K562 (cell line): ENCODE measurements at regions not wholly inside any gene's neighbourhood (a gene's known extent, or its start where the extent isn't known, plus 50 kb on each side); places are given as distances from the start of the nearest gene placed in this dataset.

Experiments
- ELF4 ChIP-seq: fragments of 450-650 bp; formaldehyde crosslinking; IDR thresholded peaks from 2 replicates; pipeline ENCODE4 v1.4.0; 2022; ENCODE audit warnings: missing genetic modification characterization
- FOS ChIP-seq: IDR thresholded peaks from 3 replicates; pipeline ENCODE4 v1.6.1; 2011; ENCODE audit not compliant: insufficient read length; ENCODE audit errors: extremely low read depth
- KLF6 ChIP-seq: fragments of 250-450 bp; sonication (Bioruptor Pico); IDR thresholded peaks from 2 replicates; pipeline ENCODE4 v1.4.0; 2020; ENCODE audit warnings: mild to moderate bottlenecking, moderate library complexity, borderline replicate concordance
- POLR2A ChIP-seq: fragments of 450-650 bp; conservative IDR thresholded peaks from 2 replicates; pipeline ENCODE4 v1.6.1; 2016
- SMC3 ChIP-seq: conservative IDR thresholded peaks from 2 replicates; pipeline ENCODE4 v1.6.1; 2011; ENCODE audit warnings: low read depth, low read length, improper control_type of control experiment; ENCODE audit not compliant: insufficient read depth
- TCF7L2 ChIP-seq: fragments of 150-350 bp; IDR thresholded peaks from 2 replicates; pipeline ENCODE4 v1.6.1; 2016; ENCODE audit warnings: low read depth, mild to moderate bottlenecking, low read length, moderate library complexity
- ZNF561 ChIP-seq: fragments of 450-650 bp; formaldehyde crosslinking; conservative IDR thresholded peaks from 2 replicates; pipeline ENCODE4 v1.4.0; 2020; ENCODE audit warnings: mild to moderate bottlenecking, moderate library complexity
- TF ChIP-seq, protein P1 (sequence below), 3 experiments: IDR thresholded peaks in 2 of 3; conservative IDR thresholded peaks in 1 of 3; 2 replicates each; pipeline ENCODE4 v1.5.1; 2011 to 2012; ENCODE audit warnings: low read length in 3 of 3, mild to moderate bottlenecking in 3 of 3, control low read depth in 2 of 3, improper control_type of control experiment in 1 of 3, inconsistent platforms in 1 of 3, low read depth in 1 of 3, mixed read lengths in 1 of 3, moderate library complexity in 1 of 3; ENCODE audit not compliant: insufficient read depth in 2 of 3
- TF ChIP-seq, protein P2 (sequence below), 2 experiments: fragments of 450-650 bp; formaldehyde crosslinking in 1 of 2; IDR thresholded peaks; 2 replicates each; pipeline versions ENCODE4 v1.4.0 to v1.6.1; 2014 to 2020; ENCODE audit warnings: mild to moderate bottlenecking in 2 of 2, borderline replicate concordance in 1 of 2, low read depth in 1 of 2
- TF ChIP-seq, protein P3 (sequence below): fragments of 450-650 bp; IDR thresholded peaks from 2 replicates; pipeline ENCODE4 v1.6.1; 2018; ENCODE audit not compliant: partially characterized antibody
- TF ChIP-seq, protein P4 (sequence below), 2 experiments: fragments of 450-650 bp in 1 of 2; sonication (generic) in 1 of 2; formaldehyde crosslinking; conservative IDR thresholded peaks; 2 replicates each; pipeline versions ENCODE4 v1.4.0 to v1.8.1; 2020 to 2022; ENCODE audit warnings: mild to moderate bottlenecking in 1 of 2, missing genetic modification reagents in 1 of 2
- TF ChIP-seq, protein P5 (sequence below): IDR thresholded peaks from 2 replicates; pipeline ENCODE4 v1.6.1; 2016; ENCODE audit warnings: missing genetic modification characterization, missing compliant biosample characterization

DNA sequence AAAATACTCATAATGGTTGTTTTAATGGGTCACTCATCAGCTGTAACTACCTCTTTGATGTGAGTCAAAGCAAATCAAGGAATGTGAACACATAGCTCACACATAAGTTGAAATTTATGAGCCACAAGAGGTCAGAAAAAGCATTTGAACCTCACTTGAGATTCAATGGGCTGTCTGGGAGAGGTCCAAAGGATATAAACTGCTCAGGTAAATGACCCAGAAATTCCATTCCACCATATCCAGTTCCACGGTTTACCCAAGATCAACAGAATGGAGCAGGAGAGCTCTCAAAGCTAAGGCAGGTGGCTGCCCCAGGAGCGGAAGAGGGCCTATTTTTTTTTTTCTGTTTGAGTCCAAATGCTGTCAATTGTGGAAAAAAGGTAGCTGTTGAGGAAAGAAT, 464.1 kb downstream of the TNS1 start:
- TF ChIP-seq, protein P1, sequence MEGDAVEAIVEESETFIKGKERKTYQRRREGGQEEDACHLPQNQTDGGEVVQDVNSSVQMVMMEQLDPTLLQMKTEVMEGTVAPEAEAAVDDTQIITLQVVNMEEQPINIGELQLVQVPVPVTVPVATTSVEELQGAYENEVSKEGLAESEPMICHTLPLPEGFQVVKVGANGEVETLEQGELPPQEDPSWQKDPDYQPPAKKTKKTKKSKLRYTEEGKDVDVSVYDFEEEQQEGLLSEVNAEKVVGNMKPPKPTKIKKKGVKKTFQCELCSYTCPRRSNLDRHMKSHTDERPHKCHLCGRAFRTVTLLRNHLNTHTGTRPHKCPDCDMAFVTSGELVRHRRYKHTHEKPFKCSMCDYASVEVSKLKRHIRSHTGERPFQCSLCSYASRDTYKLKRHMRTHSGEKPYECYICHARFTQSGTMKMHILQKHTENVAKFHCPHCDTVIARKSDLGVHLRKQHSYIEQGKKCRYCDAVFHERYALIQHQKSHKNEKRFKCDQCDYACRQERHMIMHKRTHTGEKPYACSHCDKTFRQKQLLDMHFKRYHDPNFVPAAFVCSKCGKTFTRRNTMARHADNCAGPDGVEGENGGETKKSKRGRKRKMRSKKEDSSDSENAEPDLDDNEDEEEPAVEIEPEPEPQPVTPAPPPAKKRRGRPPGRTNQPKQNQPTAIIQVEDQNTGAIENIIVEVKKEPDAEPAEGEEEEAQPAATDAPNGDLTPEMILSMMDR (IDR thresholded peaks at IDR 0.05 in 2 of 3, conservative IDR thresholded peaks at IDR 0.05 in 1 of 3; ENCODE audit: insufficient read depth in 2 of 3, low read depth in 1 of 3, low read length in 3 of 3): no peak
- TF ChIP-seq, protein P2, sequence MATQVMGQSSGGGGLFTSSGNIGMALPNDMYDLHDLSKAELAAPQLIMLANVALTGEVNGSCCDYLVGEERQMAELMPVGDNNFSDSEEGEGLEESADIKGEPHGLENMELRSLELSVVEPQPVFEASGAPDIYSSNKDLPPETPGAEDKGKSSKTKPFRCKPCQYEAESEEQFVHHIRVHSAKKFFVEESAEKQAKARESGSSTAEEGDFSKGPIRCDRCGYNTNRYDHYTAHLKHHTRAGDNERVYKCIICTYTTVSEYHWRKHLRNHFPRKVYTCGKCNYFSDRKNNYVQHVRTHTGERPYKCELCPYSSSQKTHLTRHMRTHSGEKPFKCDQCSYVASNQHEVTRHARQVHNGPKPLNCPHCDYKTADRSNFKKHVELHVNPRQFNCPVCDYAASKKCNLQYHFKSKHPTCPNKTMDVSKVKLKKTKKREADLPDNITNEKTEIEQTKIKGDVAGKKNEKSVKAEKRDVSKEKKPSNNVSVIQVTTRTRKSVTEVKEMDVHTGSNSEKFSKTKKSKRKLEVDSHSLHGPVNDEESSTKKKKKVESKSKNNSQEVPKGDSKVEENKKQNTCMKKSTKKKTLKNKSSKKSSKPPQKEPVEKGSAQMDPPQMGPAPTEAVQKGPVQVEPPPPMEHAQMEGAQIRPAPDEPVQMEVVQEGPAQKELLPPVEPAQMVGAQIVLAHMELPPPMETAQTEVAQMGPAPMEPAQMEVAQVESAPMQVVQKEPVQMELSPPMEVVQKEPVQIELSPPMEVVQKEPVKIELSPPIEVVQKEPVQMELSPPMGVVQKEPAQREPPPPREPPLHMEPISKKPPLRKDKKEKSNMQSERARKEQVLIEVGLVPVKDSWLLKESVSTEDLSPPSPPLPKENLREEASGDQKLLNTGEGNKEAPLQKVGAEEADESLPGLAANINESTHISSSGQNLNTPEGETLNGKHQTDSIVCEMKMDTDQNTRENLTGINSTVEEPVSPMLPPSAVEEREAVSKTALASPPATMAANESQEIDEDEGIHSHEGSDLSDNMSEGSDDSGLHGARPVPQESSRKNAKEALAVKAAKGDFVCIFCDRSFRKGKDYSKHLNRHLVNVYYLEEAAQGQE (IDR thresholded peaks at IDR 0.05; ENCODE audit: borderline replicate concordance): no peak
- TF ChIP-seq, protein P2 (CRISPR knock-in tag; IDR thresholded peaks at IDR 0.05; ENCODE audit: low read depth): no peak
- TF ChIP-seq, protein P3, sequence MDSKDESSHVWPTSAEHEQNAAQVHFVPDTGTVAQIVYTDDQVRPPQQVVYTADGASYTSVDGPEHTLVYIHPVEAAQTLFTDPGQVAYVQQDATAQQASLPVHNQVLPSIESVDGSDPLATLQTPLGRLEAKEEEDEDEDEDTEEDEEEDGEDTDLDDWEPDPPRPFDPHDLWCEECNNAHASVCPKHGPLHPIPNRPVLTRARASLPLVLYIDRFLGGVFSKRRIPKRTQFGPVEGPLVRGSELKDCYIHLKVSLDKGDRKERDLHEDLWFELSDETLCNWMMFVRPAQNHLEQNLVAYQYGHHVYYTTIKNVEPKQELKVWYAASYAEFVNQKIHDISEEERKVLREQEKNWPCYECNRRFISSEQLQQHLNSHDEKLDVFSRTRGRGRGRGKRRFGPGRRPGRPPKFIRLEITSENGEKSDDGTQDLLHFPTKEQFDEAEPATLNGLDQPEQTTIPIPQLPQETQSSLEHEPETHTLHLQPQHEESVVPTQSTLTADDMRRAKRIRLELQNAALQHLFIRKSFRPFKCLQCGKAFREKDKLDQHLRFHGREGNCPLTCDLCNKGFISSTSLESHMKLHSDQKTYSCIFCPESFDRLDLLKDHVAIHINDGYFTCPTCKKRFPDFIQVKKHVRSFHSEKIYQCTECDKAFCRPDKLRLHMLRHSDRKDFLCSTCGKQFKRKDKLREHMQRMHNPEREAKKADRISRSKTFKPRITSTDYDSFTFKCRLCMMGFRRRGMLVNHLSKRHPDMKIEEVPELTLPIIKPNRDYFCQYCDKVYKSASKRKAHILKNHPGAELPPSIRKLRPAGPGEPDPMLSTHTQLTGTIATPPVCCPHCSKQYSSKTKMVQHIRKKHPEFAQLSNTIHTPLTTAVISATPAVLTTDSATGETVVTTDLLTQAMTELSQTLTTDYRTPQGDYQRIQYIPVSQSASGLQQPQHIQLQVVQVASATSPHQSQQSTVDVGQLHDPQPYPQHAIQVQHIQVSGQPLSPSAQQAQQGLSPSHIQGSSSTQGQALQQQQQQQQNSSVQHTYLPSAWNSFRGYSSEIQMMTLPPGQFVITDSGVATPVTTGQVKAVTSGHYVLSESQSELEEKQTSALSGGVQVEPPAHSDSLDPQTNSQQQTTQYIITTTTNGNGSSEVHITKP: no peak
- TF ChIP-seq TCF7L2: no peak
- TF ChIP-seq FOS: no peak
- no peak for TF ChIP-seq POLR2A
- TF ChIP-seq, protein P4, sequence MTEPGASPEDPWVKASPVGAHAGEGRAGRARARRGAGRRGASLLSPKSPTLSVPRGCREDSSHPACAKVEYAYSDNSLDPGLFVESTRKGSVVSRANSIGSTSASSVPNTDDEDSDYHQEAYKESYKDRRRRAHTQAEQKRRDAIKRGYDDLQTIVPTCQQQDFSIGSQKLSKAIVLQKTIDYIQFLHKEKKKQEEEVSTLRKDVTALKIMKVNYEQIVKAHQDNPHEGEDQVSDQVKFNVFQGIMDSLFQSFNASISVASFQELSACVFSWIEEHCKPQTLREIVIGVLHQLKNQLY (CRISPR knock-in tag; conservative IDR thresholded peaks at IDR 0.05): no peak
- no peak for TF ChIP-seq KLF6 (CRISPR knock-in tag)
- TF ChIP-seq, protein P5, sequence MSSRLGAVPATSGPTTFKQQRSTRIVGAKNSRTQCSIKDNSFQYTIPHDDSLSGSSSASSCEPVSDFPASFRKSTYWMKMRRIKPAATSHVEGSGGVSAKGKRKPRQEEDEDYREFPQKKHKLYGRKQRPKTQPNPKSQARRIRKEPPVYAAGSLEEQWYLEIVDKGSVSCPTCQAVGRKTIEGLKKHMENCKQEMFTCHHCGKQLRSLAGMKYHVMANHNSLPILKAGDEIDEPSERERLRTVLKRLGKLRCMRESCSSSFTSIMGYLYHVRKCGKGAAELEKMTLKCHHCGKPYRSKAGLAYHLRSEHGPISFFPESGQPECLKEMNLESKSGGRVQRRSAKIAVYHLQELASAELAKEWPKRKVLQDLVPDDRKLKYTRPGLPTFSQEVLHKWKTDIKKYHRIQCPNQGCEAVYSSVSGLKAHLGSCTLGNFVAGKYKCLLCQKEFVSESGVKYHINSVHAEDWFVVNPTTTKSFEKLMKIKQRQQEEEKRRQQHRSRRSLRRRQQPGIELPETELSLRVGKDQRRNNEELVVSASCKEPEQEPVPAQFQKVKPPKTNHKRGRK (tag): no peak
- no peak for TF ChIP-seq SMC3
- no peak for TF ChIP-seq ELF4 (CRISPR knock-in tag)
- TF ChIP-seq ZNF561 (CRISPR knock-in tag): no peak
